Neuron (in vitro differentiated cells): ENCODE measurements at regions not wholly inside any gene's neighbourhood (a gene's known extent, or its start where the extent isn't known, plus 50 kb on each side); places are given as distances from the start of the nearest gene placed in this dataset.
"Not testable (repeated sequence)": the region's sequence is repeated elsewhere in the genome, so short reads cannot be mapped to it uniquely, and the experiment has no call there.

ENCODE experiments used
- H2AFZ ChIP-seq: one replicate; pipeline ENCODE4 v1.6.1; 2013; ENCODE audit warnings: low read depth, mild to moderate bottlenecking, inconsistent platforms, low read length, moderate library complexity
- H3K27me3 ChIP-seq: one replicate; pipeline ENCODE4 v1.6.1; 2013; ENCODE audit warnings: low read length; ENCODE audit not compliant: insufficient read depth
- H3K36me3 ChIP-seq: one replicate; pipeline ENCODE4 v1.6.1; 2013; ENCODE audit warnings: low read length; ENCODE audit not compliant: insufficient read depth
- H3K4me1 ChIP-seq: one replicate; pipeline ENCODE4 v1.6.1; 2013; ENCODE audit warnings: low read length; ENCODE audit not compliant: insufficient read depth
- H3K4me3 ChIP-seq: 2 replicates; pipeline ENCODE4 v1.5.1; 2013; ENCODE audit warnings: mild to moderate bottlenecking, low read length, moderate library complexity
- H3K9me3 ChIP-seq: one replicate; pipeline ENCODE4 v1.6.1; 2013; ENCODE audit warnings: low read length

DNA sequence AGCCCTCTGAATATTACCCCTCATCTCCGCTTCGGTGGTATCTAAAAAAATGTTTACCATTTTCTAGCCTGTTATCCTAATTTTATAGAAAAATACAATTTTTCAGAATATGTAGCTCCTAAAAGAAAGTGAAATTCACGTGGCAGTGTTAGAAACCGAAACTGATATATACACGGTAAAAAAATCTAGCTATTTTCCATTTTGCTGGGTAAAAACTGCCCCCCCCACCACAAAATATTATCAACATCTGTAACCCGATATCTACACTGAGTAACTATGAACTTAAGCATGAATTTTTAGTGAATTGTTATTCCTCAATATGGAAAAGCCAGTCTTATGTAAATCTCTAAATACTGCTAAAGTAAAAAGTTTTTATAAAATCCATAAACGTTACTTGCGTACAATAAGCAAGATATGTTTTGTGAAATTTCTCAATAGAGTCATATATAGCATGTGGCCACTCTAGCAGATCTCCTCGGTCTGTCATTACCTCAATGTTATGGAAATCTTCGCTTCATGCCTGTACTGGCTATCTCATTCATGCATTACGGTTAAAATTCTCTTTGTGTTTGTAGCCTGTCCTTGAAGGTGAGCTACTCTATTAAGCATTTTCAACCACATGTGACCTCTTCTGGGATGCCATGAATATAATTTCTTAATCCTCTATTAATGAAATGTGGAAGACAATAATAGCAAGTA is 524.2 kb downstream of the TRIB2 start:
- Histone ChIP-seq H3K9me3 (no peaks in the 10 kb centered on the region), H3K4me1 (no peaks in the 10 kb centered on the region), H3K4me3 (no peak overlapping the region), H3K36me3 (no peaks in the 10 kb centered on the region), H2AFZ (no peak overlapping the region), H3K27me3 (peaks cover 2% of the 10 kb centered on the region)

DNA sequence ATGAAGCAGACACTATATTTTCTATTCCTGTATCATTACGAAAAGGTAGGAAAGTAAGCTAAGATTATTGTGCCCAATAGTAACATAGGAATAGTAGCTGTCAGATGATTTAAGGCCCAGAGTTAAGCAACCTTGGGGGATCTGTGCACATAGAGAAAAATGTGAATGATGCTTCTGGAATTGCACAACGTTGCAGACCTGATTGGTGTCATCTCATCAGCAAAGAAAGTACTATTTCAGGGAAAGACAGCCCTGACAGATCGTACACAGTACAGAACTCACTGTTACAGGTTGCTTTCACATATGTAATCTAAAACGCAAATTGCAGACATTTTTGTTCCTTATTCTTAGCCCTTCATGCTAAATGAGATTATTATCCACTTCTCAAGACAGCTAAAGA is 535.9 kb downstream of the TRIB2 start:
- Histone ChIP-seq H3K4me3 (no peak overlapping the region), H3K27me3 (peaks cover 4% of the 10 kb centered on the region), H3K9me3 (no peaks in the 10 kb centered on the region), H3K4me1 (no peaks in the 10 kb centered on the region), H2AFZ (no peak overlapping the region), H3K36me3 (no peaks in the 10 kb centered on the region)

DNA sequence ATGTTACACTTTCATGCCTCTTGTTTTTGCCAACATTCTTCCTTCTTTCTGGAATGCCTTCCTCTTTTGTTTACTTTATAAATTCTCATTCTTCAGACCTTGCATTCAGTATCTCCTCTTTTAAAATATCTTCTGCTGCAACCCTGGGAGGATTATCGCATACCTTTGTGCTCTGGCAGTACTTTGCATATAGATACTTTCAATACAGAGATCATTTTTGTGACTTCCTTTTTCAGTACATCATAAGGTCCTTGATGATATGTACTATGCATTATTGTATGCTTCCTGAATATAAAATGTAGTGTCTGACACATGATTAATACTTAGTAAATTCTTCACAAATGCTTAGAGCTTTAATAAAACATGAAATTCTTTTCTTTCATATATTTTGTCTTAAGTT is 538.7 kb downstream of the TRIB2 start:
- no peak overlapping the region for H2AFZ ChIP-seq
- H3K9me3 ChIP-seq = no peaks in the 10 kb centered on the region
- H3K36me3 ChIP-seq = no peaks in the 10 kb centered on the region

DNA sequence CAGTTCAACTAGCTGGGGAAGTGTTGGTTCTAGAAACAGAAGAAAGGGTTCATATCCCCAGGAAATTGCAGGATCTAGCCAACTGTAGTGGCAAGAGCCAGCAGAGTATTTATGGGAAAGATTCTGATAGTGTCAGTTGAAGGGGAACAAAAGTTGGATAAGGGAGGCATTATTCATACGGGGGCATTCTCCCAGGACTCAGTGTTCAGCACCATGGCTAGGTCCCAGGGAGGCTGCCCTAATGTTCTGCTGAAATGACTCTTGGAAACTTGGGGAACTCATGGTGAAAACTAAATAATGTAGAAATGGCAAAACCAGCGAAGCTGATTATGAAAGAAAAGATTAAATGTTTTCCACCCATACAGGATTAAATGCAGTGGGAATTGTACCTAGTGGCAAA is 543.7 kb downstream of the TRIB2 start:
- Histone ChIP-seq H2AFZ (no peak overlapping the region), H3K36me3 (no peaks in the 10 kb centered on the region), H3K9me3 (no peaks in the 10 kb centered on the region), H3K27me3 (no peaks in the 10 kb centered on the region), H3K4me1 (no peaks in the 10 kb centered on the region), H3K4me3 (no peak overlapping the region)

More for the DNA sequence above, 538.7 kb downstream of the TRIB2 start:
- Histone ChIP-seq H3K27me3 (no peaks in the 10 kb centered on the region), H3K4me1 (no peaks in the 10 kb centered on the region), H3K4me3 (no peak overlapping the region)

DNA sequence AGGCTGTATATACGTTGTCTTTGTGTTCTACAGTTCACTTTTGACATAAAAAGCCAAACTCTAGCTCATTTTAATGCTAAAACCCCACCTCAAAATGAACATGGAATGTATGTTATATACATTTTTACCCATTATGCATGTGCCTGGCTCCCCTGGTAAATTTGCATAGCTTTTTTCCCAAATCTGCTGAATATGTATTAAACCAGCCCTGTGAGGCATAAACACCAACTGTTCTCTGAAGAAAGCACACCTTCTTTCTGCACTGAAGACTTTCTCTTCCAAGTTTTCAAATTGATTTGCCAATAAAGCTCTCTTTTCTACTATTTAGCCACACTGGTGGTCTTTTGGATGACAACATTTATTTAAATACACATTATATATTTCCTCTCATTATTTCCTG is 549.4 kb downstream of the TRIB2 start:
- H3K9me3 ChIP-seq = no peaks in the 10 kb centered on the region
- no peak overlapping the region for H3K4me3 ChIP-seq
- no peak overlapping the region for H2AFZ ChIP-seq
- H3K36me3 ChIP-seq = no peaks in the 10 kb centered on the region
- H3K4me1 ChIP-seq = no peaks in the 10 kb centered on the region
- no peaks in the 10 kb centered on the region for H3K27me3 ChIP-seq

DNA sequence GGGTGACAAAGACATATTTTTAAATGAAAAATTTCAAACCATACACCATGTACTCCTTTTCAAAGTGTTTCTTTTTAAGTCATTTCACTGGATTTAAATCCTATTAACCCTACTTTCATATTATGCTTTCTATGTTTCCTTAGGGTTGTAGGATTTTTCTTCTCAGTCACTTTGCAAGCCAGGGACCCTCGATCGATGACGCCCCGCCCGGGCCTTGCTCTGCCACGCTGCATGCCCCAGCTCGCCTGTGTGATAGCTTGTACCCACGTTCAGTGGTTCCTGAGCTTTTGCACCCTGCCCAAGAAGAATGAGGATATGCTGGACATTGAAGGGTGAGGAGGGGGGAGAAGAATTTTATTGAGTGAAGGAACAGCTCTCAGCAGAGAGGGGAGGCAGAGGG is 568.0 kb downstream of the TRIB2 start:
- Histone ChIP-seq H3K4me1 (no peaks in the 10 kb centered on the region), H3K36me3 (no peaks in the 10 kb centered on the region), H3K4me3 (no peak overlapping the region), H2AFZ (no peak overlapping the region), H3K27me3 (no peaks in the 10 kb centered on the region), H3K9me3 (no peaks in the 10 kb centered on the region)

DNA sequence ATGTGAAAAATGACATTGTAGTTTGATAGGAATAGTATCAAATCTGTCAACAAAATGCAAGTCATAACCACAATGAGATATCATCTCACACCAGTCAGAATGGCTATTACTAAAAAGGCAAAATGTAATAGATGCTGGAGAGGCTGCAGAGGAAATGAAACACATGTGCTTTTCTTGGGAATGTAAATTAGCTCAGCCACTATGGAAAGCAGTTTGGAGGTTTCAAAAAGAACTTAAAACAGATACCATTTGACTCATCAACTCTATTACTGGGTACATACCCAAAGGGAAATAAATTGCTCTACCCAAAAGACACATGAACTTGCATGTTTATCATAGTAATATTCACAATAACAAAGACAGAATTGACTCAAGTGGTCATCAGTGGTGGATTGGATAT is 572.6 kb downstream of the TRIB2 start:
- Histone ChIP-seq H3K27me3 (no peaks in the 10 kb centered on the region), H3K36me3 (no peaks in the 10 kb centered on the region), H3K9me3 (no peaks in the 10 kb centered on the region), H3K4me3 (no peak overlapping the region), H3K4me1 (no peaks in the 10 kb centered on the region), H2AFZ (no peak overlapping the region)

DNA sequence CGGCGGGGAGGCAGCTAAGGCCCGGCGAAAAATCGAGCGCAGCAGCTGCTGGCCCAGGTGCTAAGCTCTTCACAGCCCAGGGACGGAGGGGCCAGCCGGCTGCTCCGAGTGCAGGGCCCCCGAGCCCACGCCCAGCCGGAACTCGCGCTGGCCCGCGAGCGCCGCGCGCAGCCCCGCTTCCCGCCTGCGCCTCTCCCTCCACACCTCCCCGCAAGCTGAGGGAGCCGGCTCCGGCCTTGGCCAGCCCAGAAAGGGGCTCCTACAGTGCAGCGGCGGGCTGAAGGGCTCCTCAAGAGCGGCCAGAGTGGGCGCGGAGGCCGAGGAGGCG is 591.7 kb downstream of the TRIB2 start:
- H3K36me3 ChIP-seq, H3K27me3 ChIP-seq, H3K9me3 ChIP-seq, H3K4me1 ChIP-seq, H2AFZ ChIP-seq: not testable (repeated sequence)
- peak overlapping the region; percentile 45 for H3K4me3 ChIP-seq

DNA sequence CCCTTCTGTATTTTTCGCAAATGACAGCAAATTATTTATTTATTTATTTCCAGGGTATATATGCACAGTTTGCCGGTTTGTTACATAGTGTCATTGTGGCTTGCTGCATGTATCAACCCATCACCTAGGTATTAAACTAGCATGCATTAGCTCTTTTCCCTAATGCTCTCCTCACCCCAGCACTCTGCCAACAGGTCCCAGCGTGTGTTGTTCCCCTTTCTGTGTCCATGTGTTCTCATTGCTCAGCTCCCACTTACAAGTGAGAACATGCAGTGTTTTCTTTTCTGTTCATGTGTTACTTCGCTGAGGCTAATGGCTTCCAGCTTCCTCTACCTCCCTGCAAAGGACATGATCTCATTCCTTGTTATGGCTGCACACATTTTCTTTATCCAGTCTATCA is 592.3 kb downstream of the TRIB2 start:
- no peaks in the 10 kb centered on the region for H3K4me1 ChIP-seq
- H3K36me3 ChIP-seq = no peaks in the 10 kb centered on the region
- peak overlapping the region; percentile 45 for H3K4me3 ChIP-seq
- H2AFZ ChIP-seq = no peak overlapping the region
- no peaks in the 10 kb centered on the region for H3K27me3 ChIP-seq
- H3K9me3 ChIP-seq = no peaks in the 10 kb centered on the region

DNA sequence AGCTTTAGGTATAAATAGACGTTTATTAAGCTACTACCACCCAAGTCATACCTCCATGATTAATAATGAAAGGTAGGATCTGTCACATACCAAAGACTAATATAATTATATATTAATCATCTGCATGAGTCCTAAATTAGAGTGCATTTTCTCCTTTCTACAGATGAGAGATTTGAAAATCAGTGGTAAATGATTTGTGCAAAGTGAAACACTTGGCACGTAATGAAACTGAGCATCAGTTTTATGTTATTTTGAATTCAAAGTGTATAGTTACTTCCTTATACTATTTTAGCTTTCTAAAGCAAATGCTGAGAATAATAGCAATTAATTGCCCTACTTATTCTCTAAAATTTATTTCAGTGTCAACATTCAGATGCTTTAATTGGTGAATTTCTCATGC is 615.3 kb downstream of the TRIB2 start:
- Histone ChIP-seq H3K36me3 (no peaks in the 10 kb centered on the region), H3K9me3 (no peaks in the 10 kb centered on the region), H3K27me3 (no peaks in the 10 kb centered on the region), H3K4me3 (no peak overlapping the region), H3K4me1 (no peaks in the 10 kb centered on the region), H2AFZ (no peak overlapping the region)

DNA sequence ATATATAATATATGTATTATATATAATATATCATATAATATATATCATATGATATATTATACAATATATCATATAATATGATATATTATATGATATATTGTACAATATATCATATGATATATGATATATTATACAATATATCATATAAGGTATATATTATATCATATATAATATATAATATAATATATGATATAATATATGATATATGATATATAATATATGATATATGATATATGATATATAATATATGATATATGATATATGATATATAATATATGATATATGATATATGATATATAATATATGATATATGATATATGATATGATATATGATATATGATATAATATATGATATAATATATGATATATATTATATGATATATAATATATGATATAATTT is 617.3 kb downstream of the TRIB2 start:
- not testable (repeated sequence) for H3K9me3 ChIP-seq, H3K27me3 ChIP-seq, H2AFZ ChIP-seq, H3K4me1 ChIP-seq, H3K36me3 ChIP-seq, H3K4me3 ChIP-seq

DNA sequence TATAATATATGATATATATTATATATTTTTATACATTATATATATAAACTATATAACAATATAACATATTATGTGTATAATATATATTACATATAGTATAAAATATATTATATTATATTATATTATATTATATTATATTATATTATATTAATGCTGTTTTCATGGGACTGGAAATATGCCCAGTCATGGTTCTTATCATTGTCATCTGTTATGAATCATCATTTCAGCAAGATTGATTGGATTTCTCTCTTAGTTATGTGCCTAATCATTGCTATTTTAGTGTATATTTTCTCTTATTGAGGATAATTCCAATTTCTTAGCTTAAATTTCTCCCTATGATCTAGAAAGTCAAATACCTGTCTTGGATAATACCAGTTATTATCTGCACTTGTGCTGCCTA is 617.8 kb downstream of the TRIB2 start:
- no peaks in the 10 kb centered on the region for H3K4me1 ChIP-seq
- H2AFZ ChIP-seq = no peak overlapping the region
- no peaks in the 10 kb centered on the region for H3K36me3 ChIP-seq
- no peak overlapping the region for H3K4me3 ChIP-seq
- H3K9me3 ChIP-seq = no peaks in the 10 kb centered on the region
- H3K27me3 ChIP-seq = no peaks in the 10 kb centered on the region

DNA sequence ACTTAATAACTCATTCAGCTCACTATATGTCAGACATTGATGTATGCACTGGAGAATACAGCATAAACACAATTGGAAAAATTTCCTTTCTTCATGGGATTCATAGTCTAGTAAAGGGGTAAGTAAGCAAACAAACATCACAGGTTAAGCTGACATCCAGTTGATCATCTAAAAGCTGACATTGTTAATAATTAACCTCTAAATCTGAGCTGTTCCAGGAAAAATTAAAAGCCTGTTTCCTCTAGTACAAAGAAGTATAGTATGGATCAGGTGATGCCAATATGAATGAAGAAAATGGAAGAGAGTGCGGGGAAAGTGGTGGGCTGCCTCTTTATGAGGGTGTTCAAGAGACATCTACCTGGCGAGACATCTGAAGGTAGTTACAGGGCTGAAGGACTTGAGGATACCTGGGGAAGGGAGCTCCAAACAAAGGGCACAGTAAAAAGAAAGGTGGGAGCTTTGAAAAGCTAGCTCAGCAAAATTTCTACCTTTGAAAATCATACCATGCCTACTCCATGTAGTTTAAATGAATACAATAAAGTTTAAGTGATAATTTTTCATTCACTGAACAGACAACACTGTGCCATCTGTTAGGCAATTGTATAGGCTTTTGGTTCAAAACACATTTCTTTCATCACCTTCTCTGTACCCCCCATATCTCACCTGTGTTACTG is 619.3 kb downstream of the TRIB2 start:
- Histone ChIP-seq H3K27me3 (no peaks in the 10 kb centered on the region), H3K9me3 (no peaks in the 10 kb centered on the region), H2AFZ (no peak overlapping the region), H3K4me1 (no peaks in the 10 kb centered on the region), H3K4me3 (no peak overlapping the region), H3K36me3 (no peaks in the 10 kb centered on the region)

DNA sequence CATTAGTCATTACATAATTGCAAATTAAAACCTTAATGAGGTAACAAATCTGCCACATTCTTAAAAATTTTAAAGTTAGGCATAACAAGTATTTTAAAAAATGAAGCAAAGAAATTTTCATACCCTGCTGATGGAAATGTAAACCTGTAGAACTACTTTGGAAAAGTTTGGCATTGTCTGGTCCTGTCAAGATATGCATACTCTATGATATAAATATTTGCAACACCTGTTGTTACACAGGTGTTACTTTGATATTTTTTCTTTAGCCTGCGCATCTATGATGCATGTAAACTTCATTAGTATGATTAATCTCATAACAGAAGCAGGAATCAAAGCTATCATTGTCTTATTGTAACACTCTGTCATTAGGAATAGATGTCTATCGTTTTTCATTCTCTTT is 634.3 kb downstream of the TRIB2 start:
- Histone ChIP-seq H3K36me3 (no peaks in the 10 kb centered on the region), H3K27me3 (no peaks in the 10 kb centered on the region), H3K4me1 (no peaks in the 10 kb centered on the region), H3K4me3 (no peak overlapping the region), H2AFZ (no peak overlapping the region), H3K9me3 (no peaks in the 10 kb centered on the region)
